ENCODE measurements at regions not wholly inside any gene's neighbourhood (a gene's known extent, or its start where the extent isn't known, plus 50 kb on each side); places are given as distances from the start of the nearest gene placed in this dataset.

GRCh38 chr11:103530257-103530656, 421.0 kb downstream of the DYNC2H1 start:
- no peak for DNase-seq (ENCODE audit: low spot score)

- no peak for DNase-seq (ENCODE audit: low spot score)
Observed at GRCh38 chr11:103532133-103532788, 423.0 kb downstream of the DYNC2H1 start.

- no peak for DNase-seq (ENCODE audit: low spot score)
Observed at GRCh38 chr11:103534191-103534590, 425.0 kb downstream of the DYNC2H1 start.

GRCh38 chr11:103534959-103535358, 425.7 kb downstream of the DYNC2H1 start:
- no peak for DNase-seq (ENCODE audit: low spot score)

GRCh38 chr11:103536335-103536722, 427.1 kb downstream of the DYNC2H1 start:
- DNase-seq (ENCODE audit: low spot score) = no peak

GRCh38 chr11:103537904-103538502, 428.8 kb downstream of the DYNC2H1 start:
- DNase-seq (ENCODE audit: low spot score) = peak; percentile 51

- no peak for DNase-seq (ENCODE audit: low spot score)
Observed at GRCh38 chr11:103539166-103539565, 429.9 kb downstream of the DYNC2H1 start.

GRCh38 chr11:103541186-103541795, 432.1 kb downstream of the DYNC2H1 start:
- peak; percentile 41 for DNase-seq (ENCODE audit: low spot score)

- DNase-seq (ENCODE audit: low spot score) = no peak
Observed at GRCh38 chr11:103542851-103543250, 433.6 kb downstream of the DYNC2H1 start.

GRCh38 chr11:103543456-103543855, 434.2 kb downstream of the DYNC2H1 start:
- no peak for DNase-seq (ENCODE audit: low spot score)

GRCh38 chr11:103544874-103545273, 435.6 kb downstream of the DYNC2H1 start:
- DNase-seq (ENCODE audit: low spot score) = no peak

GRCh38 chr11:103545551-103545950, 436.3 kb downstream of the DYNC2H1 start:
- no peak for DNase-seq (ENCODE audit: low spot score)

GRCh38 chr11:103546236-103546635, 437.0 kb downstream of the DYNC2H1 start:
- no peak for DNase-seq (ENCODE audit: low spot score)

- no peak for DNase-seq (ENCODE audit: low spot score)
Observed at GRCh38 chr11:103547024-103547423, 437.8 kb downstream of the DYNC2H1 start.

- no peak for DNase-seq (ENCODE audit: low spot score)
Observed at GRCh38 chr11:103547691-103548090, 438.5 kb downstream of the DYNC2H1 start.

GRCh38 chr11:103548838-103549237, 439.6 kb downstream of the DYNC2H1 start:
- no peak for DNase-seq (ENCODE audit: low spot score)

GRCh38 chr11:103550811-103551210, 441.6 kb downstream of the DYNC2H1 start:
- DNase-seq (ENCODE audit: low spot score) = no peak

- DNase-seq (ENCODE audit: low spot score) = no peak
Observed at GRCh38 chr11:103552086-103552485, 442.9 kb downstream of the DYNC2H1 start.

- no peak for DNase-seq (ENCODE audit: low spot score)
Observed at GRCh38 chr11:103556171-103556570, 446.9 kb downstream of the DYNC2H1 start.

- no peak for DNase-seq (ENCODE audit: low spot score)
Observed at GRCh38 chr11:103566116-103566515, 456.9 kb downstream of the DYNC2H1 start.

- DNase-seq (ENCODE audit: low spot score) = no peak
Observed at GRCh38 chr11:103581760-103582159, 454.7 kb upstream of the DDI1 start.

- DNase-seq (ENCODE audit: low spot score) = no peak
Observed at GRCh38 chr11:103582351-103582909, 454.0 kb upstream of the DDI1 start.

GRCh38 chr11:103584021-103584420, 452.4 kb upstream of the DDI1 start:
- DNase-seq (ENCODE audit: low spot score) = no peak
